Thoracic aorta (tissue), 2 donors: ENCODE measurements at regions not wholly inside any gene's neighbourhood (a gene's known extent, or its start where the extent isn't known, plus 50 kb on each side); places are given as distances from the start of the nearest gene placed in this dataset.
A peak's percentile ranks its signal among the peaks of the same experiment; 100 is the strongest.

Source experiments
- ATAC-seq: fragments of 150-250 bp; one replicate; pipeline ENCODE4 v1.8.0; 2017; ENCODE audit warnings: low read depth; ENCODE audit not compliant: insufficient number of reproducible peaks, low FRiP score
- DNase-seq: peaks from one replicate; pipeline ENCODE4 v3.0.0-alpha.2; 2020; ENCODE audit warnings: low spot score
- H3K27ac ChIP-seq, 2 donors: fragments of 200-600 bp; sonication (generic); 1 replicate in 1 of 2; 2 replicates in 1 of 2; pipeline ENCODE4 v1.5.1; 2016; ENCODE audit warnings: mild to moderate bottlenecking in 2 of 2, moderate library complexity in 2 of 2
- H3K27me3 ChIP-seq: fragments of 200-600 bp; sonication (generic); replicated peaks from 2 replicates; pipeline ENCODE4 v1.6.0; 2016; ENCODE audit warnings: mild to moderate bottlenecking; ENCODE audit not compliant: insufficient read depth
- H3K36me3 ChIP-seq: fragments of 200-600 bp; sonication (generic); one replicate; pipeline ENCODE4 v1.5.1; 2016
- H3K4me1 ChIP-seq, 2 donors: fragments of 200-600 bp; sonication (generic); 1 replicate in 1 of 2; 2 replicates in 1 of 2; pipeline versions ENCODE4 v1.5.1 to v1.6.0; 2016; ENCODE audit warnings: low read depth in 2 of 2, mild to moderate bottlenecking in 1 of 2; ENCODE audit not compliant: control insufficient read depth in 1 of 2
- H3K4me3 ChIP-seq: fragments of 200-600 bp; sonication (generic); 2 replicates; pipeline ENCODE4 v1.5.1; 2016; ENCODE audit warnings: mild to moderate bottlenecking
- H3K9me3 ChIP-seq: fragments of 200-600 bp; sonication (generic); 2 replicates; pipeline ENCODE4 v1.5.1; 2016
- TF ChIP-seq, protein P1 (sequence below): fragments of 200-600 bp; sonication (generic); IDR thresholded peaks from one replicate; pipeline ENCODE4 v1.5.1; 2019; ENCODE audit warnings: antibody characterized with exemption

DNA sequence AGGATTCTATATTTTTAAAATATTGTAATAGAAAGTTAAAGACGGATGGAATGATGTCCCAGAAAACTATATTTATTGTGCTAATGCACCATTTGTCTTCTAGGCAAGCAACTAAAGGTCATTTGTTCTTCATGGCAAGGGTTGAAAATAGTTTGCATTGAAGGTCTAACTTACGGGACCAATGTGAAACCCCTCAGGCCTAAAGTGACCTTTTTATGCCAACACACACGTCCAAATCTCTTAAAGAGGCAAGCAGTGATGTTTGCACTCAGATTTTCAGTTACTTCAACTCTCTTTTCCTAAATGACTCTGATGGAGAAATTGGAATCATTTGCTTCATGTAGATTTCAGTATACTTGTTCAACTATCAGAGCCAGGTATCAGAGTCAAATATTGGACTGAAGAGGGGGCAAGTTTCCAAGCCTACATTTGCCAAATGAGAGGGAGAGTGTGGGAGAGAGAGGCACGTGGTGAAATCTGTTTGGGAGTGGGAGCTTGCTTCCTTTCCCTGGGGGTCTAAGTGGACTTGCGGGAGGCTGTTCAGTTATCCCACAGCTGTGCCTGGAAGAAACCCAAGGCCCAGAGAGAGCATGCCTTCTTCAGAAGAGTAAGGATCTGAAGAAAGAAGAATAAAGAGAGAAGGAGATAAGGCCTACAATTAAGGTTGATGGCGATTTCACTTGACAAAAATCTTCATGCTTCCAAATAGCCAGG lies 459.8 kb downstream of the BCAT1 start:
- H3K27ac ChIP-seq: peak overlapping the region; percentile 64 to 69
- H3K36me3 ChIP-seq: no peaks in the 10 kb centered on the region
- TF ChIP-seq, protein P1, sequence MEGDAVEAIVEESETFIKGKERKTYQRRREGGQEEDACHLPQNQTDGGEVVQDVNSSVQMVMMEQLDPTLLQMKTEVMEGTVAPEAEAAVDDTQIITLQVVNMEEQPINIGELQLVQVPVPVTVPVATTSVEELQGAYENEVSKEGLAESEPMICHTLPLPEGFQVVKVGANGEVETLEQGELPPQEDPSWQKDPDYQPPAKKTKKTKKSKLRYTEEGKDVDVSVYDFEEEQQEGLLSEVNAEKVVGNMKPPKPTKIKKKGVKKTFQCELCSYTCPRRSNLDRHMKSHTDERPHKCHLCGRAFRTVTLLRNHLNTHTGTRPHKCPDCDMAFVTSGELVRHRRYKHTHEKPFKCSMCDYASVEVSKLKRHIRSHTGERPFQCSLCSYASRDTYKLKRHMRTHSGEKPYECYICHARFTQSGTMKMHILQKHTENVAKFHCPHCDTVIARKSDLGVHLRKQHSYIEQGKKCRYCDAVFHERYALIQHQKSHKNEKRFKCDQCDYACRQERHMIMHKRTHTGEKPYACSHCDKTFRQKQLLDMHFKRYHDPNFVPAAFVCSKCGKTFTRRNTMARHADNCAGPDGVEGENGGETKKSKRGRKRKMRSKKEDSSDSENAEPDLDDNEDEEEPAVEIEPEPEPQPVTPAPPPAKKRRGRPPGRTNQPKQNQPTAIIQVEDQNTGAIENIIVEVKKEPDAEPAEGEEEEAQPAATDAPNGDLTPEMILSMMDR: no peak
- no peaks in the 10 kb centered on the region for H3K9me3 ChIP-seq
- H3K27me3 ChIP-seq: no peaks in the 10 kb centered on the region
- ATAC-seq (no peak), DNase-seq (no peak)
- no peak overlapping the region for H3K4me3 ChIP-seq
- H3K4me1 ChIP-seq: peaks cover 0 to 44% of the 10 kb centered on the region in 2 donors

DNA sequence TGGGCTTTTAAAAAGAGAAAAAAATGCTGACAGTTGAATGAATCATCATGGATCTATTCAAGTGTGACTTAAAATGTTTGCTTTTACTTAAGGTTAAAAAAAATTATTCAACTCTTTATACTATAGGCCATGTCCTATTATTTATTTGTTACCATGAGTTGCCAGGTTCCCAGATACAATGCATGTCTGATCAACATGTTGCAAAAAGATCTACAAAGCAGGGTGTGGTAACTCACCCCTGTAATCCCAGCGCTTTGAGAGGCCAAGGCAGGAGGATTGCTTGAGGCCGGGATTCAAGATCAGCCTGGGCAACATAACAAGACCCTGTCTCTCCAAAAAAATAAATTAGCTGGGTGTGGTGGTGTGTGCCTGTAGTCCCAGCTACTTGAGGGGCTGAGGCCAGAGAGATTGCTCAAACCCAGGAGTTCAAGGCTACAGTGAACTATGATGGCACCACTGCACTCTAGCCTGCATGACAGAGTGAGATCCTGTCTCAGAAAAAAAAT lies 460.8 kb downstream of the BCAT1 start:
- Histone ChIP-seq H3K27me3 (no peaks in the 10 kb centered on the region), H3K9me3 (no peaks in the 10 kb centered on the region), H3K36me3 (no peaks in the 10 kb centered on the region), H3K4me1 (peaks cover 0 to 44% of the 10 kb centered on the region in 2 donors), H3K4me3 (no peak overlapping the region), H3K27ac (no peak overlapping the region)
- no peak for DNase-seq
- TF ChIP-seq, protein P1: no peak
- no peak for ATAC-seq

DNA sequence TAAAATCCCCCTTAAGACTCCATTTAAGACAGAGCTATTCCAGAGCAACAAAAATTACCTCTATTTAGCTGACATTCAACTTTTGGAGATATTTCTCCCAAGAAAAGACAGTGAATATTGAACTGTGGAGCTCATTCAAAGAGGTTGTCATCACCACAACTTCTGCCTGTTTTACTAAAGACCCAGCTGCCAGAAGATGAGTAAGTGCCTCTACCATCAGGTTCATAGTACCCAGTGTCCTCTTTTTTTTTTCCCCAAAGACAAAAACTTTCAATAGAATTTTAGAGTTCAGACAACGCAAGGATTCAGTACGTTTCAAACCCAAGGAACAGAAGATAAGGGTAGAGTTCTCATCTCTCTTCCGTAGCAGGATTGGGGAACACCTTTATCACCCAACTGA lies 461.3 kb downstream of the BCAT1 start:
- no peak overlapping the region for H3K27ac ChIP-seq
- peaks cover 0 to 44% of the 10 kb centered on the region in 2 donors for H3K4me1 ChIP-seq
- H3K27me3 ChIP-seq: no peaks in the 10 kb centered on the region
- TF ChIP-seq, protein P1: no peak
- H3K4me3 ChIP-seq: no peak overlapping the region
- no peaks in the 10 kb centered on the region for H3K9me3 ChIP-seq
- DNase-seq: no peak
- H3K36me3 ChIP-seq: no peaks in the 10 kb centered on the region
- no peak for ATAC-seq

DNA sequence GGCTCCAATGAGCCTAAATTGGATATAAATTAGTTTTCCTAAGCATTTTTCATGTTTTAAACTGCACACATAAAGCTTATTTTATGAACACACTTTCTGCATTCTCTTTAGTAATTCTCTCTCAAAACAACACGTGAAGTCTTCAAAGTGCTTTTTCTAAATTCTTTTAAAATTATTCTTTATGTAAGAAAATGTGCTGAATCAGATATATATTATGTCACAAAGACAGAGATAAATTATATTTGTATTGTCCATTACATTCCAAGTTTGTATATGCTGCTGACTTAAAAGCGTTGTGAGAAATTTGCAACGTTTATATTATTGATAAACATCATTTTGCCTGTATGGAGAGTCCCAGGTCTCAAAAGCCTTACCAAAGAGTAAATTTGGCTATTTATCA lies 465.2 kb downstream of the BCAT1 start:
- TF ChIP-seq, protein P1: no peak
- no peak for ATAC-seq

DNA sequence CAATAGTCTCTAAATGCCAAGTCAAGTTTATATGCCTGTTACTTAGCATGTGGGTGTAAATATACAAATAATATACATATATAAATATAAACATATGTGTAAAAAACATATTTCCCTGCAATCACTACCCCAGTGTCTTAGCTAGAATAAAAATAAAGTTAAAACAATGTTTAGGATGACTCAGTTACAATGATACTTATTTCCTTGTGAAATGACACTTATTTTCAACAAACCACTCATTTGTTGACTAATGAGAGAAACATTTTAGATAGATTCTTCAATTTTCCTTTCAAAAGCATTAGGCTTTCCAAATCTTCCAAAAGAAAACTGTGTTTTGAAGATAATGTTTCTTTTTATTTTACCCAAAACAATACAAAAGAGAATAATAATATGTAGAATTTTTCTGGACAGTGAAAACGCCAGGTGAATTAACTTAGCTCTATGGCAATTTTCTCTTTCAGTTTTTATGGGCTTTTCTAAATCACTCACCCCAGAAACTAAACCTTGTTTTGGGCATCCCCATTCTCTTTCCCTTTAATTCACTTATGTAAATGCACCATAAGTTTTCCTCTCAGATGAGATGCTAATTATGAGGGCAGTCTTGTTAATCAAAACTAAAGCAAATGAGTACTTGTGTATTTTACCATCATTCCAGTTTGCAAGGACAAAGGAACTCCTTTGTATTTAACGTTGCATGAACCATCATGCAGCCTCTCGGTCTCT lies 465.9 kb downstream of the BCAT1 start:
- no peaks in the 10 kb centered on the region for H3K36me3 ChIP-seq
- H3K4me3 ChIP-seq: no peak overlapping the region
- no peak for ATAC-seq
- H3K27me3 ChIP-seq: no peaks in the 10 kb centered on the region
- no peak overlapping the region for H3K27ac ChIP-seq
- no peaks in the 10 kb centered on the region for H3K9me3 ChIP-seq
- peaks cover 0 to 9% of the 10 kb centered on the region in 2 donors for H3K4me1 ChIP-seq
- no peak for DNase-seq
- TF ChIP-seq, protein P1: no peak

More for the DNA sequence above, 465.2 kb downstream of the BCAT1 start:
- H3K27ac ChIP-seq: no peak overlapping the region
- peaks cover 0 to 15% of the 10 kb centered on the region in 2 donors for H3K4me1 ChIP-seq
- no peaks in the 10 kb centered on the region for H3K27me3 ChIP-seq
- no peaks in the 10 kb centered on the region for H3K36me3 ChIP-seq
- no peak for DNase-seq
- no peak overlapping the region for H3K4me3 ChIP-seq
- no peaks in the 10 kb centered on the region for H3K9me3 ChIP-seq
